K562 (cell line): ENCODE measurements at regions not wholly inside any gene's neighbourhood (a gene's known extent, or its start where the extent isn't known, plus 50 kb on each side); places are given as distances from the start of the nearest gene placed in this dataset.

Source experiments
- CBX2 ChIP-seq: fragments of 200-600 bp; sonication (generic); IDR thresholded peaks from one replicate; pipeline ENCODE4 v1.6.1; 2012; ENCODE audit warnings: mild to moderate bottlenecking, low read length, inconsistent platforms; ENCODE audit not compliant: insufficient read depth, poor library complexity, severe bottlenecking
- FOXA1 ChIP-seq: fragments of 450-650 bp; IDR thresholded peaks from 2 replicates; pipeline ENCODE4 v1.6.1; 2016; ENCODE audit warnings: mild to moderate bottlenecking, borderline replicate concordance
- POLR2G ChIP-seq: fragments of 200-400 bp; formaldehyde crosslinking; IDR thresholded peaks from 2 replicates; pipeline ENCODE4 v1.6.1; 2017; ENCODE audit warnings: low read depth, mild to moderate bottlenecking, antibody characterized with exemption, low read length, moderate library complexity
- SNRNP70 ChIP-seq: fragments of 200-400 bp; formaldehyde crosslinking; optimal IDR thresholded peaks from 2 replicates; pipeline ENCODE3; 2017; ENCODE audit warnings: low read depth, low read length
- TF ChIP-seq, protein P1 (sequence below): sonication (generic); formaldehyde crosslinking; IDR thresholded peaks from 2 replicates; pipeline ENCODE4 v1.8.0; 2022; ENCODE audit warnings: missing genetic modification reagents, mild to moderate bottlenecking, moderate library complexity, borderline replicate concordance
- TF ChIP-seq, protein P2 (sequence below): IDR thresholded peaks from 2 replicates; pipeline ENCODE4 v1.6.1; 2016; ENCODE audit warnings: missing genetic modification characterization, missing compliant biosample characterization

DNA sequence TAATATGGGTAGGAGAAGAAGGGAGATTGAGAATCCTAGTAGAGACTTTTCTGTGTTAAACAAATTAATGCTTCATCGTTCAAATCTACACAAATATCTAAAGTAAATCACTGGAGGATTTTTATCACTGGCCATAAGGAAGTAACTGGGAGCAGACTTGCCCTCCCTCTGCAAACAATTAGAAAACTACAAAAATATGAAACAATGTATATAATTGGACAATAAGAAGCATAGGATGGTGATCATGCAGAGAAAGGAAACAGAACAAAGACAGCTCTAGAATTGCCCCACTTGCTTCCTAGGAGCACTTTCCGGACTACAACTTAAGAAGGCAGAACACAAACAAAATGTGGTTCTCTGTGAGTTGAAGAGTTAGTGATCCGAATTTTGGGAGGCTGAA lies 452.7 kb upstream of the KLHL29 start:
- TF ChIP-seq, protein P1, sequence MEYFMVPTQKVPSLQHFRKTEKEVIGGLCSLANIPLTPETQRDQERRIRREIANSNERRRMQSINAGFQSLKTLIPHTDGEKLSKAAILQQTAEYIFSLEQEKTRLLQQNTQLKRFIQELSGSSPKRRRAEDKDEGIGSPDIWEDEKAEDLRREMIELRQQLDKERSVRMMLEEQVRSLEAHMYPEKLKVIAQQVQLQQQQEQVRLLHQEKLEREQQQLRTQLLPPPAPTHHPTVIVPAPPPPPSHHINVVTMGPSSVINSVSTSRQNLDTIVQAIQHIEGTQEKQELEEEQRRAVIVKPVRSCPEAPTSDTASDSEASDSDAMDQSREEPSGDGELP (CRISPR knock-in tag): no peak
- TF ChIP-seq CBX2: no peak
- no peak for TF ChIP-seq POLR2G
- TF ChIP-seq, protein P2, sequence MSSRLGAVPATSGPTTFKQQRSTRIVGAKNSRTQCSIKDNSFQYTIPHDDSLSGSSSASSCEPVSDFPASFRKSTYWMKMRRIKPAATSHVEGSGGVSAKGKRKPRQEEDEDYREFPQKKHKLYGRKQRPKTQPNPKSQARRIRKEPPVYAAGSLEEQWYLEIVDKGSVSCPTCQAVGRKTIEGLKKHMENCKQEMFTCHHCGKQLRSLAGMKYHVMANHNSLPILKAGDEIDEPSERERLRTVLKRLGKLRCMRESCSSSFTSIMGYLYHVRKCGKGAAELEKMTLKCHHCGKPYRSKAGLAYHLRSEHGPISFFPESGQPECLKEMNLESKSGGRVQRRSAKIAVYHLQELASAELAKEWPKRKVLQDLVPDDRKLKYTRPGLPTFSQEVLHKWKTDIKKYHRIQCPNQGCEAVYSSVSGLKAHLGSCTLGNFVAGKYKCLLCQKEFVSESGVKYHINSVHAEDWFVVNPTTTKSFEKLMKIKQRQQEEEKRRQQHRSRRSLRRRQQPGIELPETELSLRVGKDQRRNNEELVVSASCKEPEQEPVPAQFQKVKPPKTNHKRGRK (tag): no peak
- no peak for TF ChIP-seq FOXA1
- no peak for TF ChIP-seq SNRNP70
